Daoy (cell line): ENCODE measurements at regions not wholly inside any gene's neighbourhood (a gene's known extent, or its start where the extent isn't known, plus 50 kb on each side); places are given as distances from the start of the nearest gene placed in this dataset.
"Not testable (repeated sequence)": the region's sequence is repeated elsewhere in the genome, so short reads cannot be mapped to it uniquely, and the experiment has no call there.

Experiments
- DNase-seq: peaks from one replicate; pipeline ENCODE4 v3.0.0-alpha.2; 2015; ENCODE audit warnings: low read depth

- DNase-seq, result not testable (repeated sequence)
Observed at GRCh38 chr9:97248252-97248651, 59.2 kb upstream of the CCDC180 start.

GRCh38 chr9:97243606-97244005 lies 63.9 kb upstream of the CCDC180 start:
- DNase-seq, result peak; percentile 10

DNA sequence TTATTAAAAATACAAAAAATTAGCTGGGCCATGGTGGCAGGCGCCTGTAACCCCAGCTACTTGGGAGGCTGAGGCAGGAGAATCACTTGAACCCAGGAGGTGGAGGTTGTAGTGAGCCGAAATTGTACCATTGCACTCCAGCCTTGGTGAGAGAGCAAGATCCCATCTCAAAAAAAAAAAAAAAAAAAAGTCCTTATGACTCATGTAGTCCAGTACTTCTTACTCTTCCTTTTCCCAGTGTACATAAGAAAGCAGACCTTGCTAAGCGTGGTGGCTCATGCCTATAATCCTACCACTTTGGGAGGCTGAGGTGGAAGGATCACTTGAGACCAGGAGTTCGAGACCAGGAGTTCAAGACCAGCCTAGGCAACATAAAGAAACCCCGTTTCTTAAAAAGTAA lies 66.0 kb upstream of the CCDC180 start:
- DNase-seq, result peak; percentile 34

- peak; percentile 97 for DNase-seq
Observed at GRCh38 chr9:97237951-97238889, 69.2 kb upstream of the CCDC180 start.

- peak; percentile 27 for DNase-seq
Observed at GRCh38 chr9:97237311-97237786, 70.1 kb upstream of the CCDC180 start.

DNA sequence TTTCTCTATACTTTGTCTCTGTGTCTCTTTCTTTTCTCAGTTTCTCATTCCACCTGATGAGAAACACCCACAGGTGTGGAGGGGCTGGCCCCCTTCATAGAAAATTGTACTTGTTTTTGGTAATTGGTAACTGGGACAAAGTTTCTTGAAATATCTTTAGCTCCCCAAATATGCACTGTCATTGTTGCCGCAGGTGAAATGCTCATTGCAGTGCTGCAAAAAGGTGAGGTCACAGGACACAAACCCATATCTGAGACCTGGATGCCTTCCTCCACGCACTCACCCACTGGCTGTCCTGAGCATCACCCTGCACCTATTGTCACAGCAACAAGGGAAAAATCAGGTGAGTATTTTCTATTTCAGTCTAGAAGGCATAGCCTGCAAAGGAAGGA lies 74.5 kb upstream of the CCDC180 start:
- DNase-seq, result not testable (repeated sequence)

- DNase-seq, result not testable (repeated sequence)
Observed at GRCh38 chr9:97232060-97233008, 75.1 kb upstream of the CCDC180 start.

DNA sequence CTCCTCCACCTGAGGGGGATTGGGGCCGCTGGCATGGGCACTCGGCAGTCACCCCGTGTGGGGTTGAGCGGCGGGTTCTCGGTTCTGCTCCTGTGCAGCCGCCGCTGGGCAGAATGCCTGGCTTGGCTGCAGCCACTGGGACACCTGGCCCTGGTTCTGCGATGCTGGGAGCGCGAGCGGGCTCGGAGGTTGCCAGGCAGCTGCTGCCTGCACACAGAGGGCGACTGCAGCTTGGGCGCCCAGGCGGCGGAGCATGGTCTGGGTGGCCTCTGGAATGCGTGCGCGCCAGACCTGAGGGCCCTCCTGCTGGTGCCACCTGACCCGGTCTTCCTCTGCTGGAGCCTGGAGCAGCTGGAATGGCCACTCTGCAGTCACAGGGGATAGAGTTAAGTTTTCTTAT lies 85.1 kb upstream of the CCDC180 start:
- not testable (repeated sequence) for DNase-seq

DNA sequence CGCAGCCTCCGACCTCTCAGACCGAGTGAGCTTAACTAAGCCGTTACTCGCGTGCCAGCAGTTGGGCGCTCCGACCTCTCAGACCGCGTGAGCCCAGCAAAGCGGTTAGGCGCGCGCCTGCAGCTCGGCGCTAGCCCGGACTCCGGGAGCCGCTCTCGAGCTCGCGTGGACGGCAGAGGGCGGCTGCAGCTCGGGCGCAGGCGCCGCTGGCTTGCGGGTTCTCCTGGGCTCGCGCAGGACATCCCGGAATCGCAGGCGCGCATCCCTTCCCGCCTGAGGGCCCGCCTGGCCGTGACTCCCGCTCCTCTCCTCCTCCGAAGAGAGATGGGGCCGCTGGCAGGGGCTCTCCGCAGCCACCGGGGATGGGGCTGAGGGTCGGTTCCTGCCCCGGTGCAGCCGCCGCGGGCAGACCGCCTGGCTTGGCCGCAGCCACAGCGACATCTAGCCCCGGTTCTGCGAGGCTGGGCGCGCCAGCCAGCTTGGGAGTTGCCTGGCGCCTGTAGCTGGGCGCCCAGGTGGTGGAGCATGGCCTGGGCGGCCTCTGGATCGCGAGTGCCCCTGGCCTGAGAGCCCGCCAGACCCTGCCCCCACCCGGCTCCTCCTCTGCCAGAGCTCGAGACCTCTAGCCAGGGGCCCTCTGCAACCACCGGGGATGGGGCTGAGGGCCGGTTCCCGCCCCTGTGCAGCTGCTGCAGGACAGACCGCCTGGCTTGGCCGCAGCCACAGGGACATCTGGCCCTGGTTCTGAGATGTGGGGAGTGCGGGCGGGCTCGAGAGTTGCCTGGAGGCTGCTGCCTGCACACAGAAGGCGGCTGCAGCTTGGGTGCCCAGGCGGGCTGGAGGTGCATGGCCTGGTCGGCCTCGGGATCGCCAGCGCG lies 85.7 kb upstream of the CCDC180 start:
- peak; percentile 78 for DNase-seq

DNA sequence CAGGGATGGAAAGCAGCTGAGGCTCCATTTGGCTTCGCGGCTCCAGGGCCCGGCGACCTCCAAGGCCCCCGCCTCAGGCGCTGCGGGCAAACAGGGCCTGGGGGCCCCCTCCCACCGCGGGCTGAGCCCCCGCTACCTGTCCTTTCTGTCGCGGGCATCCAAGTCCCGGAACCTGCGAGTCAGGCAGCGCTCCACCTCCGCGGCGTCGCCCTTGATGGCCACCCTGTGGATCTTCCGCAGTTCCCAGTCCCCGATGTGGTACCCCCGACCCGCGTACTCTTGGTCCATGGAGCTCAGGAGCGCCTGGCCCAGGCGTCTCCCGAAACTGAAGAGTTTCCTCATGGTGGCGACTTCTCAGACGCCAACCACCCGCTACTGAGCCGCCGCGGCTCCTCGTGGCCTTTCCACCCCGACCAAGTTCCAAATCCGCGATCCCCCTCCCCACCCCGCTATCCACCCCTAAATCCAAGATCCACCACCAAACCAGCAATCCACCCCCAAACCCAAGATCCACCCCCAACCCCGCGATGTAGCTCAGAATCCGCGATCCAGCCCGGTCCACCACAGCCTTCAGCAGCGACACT lies 86.5 kb upstream of the CCDC180 start:
- peak; percentile 12 for DNase-seq

DNA sequence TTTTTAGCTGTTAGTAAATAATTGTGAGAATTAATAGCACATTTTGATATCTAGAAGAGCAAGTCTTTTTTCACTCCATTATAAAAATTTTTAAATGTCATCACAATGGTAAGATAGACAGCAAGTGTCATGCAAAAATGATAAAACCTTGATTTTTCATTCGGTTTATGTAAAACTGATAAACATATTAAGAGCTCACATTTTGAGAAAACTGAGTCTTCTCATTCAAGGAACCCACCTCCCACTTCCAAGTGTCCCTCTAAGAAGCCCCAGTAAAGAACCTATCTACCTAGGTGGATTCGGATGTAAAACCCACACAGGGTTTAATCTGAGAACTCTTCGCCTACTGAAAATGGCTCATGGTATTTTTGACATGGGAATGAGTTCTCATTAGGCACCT lies 87.1 kb upstream of the CCDC180 start:
- DNase-seq, result not testable (repeated sequence)

DNA sequence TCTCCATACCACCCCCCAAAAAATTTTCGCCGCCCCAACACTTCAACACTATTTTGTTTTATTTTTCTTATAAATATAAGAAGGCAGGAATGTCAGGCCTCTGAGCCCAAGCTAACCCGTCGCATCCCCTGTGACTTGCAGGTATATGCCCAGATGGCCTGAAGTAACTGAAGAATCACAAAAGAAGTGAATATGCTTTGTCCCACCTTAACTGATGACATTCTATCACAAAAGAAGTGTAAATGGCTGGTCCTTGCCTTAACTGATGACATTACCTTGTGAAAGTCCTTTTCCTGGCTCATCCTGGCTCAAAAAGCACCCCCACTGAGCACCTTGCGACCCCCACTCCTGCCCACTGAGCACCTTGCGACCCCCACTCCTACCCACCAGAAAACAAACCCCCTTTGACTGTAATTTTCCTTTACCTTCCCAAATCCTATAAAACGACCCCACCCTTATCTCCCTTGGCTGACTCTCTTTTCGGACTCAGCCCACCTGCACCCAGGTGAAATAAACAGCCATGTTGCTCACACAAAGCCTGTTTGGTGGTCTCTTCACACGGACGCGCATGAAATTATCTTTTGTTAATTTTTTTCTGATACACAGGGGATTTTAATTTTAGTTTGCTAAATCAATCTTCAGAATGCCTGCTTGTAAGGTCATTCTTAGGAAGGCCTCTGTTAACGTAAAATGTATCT lies 87.9 kb upstream of the CCDC180 start:
- DNase-seq, result not testable (repeated sequence)

DNA sequence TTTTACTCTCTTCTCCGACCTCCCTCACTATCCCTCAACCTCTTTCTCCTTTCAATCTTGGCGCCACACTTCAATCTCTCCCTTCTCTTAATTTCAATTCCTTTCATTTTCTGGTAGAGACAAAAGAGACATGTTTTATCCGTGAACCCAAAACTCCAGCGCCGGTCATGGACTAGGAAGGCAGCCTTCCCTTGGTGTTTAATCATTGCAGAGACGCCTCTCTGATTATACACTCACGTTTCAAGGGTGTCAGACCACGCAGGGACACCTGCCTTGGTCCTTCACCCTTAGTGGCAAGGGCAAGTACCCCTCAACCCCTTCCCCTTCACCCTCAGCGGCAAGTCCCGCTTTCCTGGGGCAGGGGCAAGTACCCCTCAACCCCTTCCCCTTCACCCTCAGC lies 92.3 kb upstream of the CCDC180 start:
- not testable (repeated sequence) for DNase-seq

- DNase-seq, result not testable (repeated sequence)
Observed at GRCh38 chr9:97214556-97214955, 92.9 kb upstream of the CCDC180 start.

- DNase-seq, result not testable (repeated sequence)
Observed at GRCh38 chr9:97199683-97200082, 107.8 kb upstream of the CCDC180 start.

GRCh38 chr9:97193767-97194166 lies 113.7 kb upstream of the CCDC180 start:
- DNase-seq, result not testable (repeated sequence)

DNA sequence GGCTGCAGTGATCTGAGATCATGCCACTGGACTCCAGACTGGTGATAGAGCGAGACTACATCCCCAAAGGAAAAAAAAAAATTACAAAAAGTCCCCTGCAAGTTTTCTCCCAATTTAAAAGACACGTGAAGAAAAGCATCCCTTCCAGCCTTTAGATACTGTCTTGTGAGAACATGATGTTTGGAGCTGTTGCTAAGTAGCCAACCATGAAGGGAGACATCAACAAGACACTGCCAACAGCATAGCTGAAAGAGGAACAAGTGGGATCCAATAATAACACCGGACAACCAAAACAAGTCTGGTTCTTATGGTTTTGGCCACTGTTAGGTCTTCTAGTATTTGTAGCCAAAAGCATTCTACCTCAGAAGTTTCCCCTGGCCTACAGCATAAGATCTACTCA lies 118.9 kb upstream of the CCDC180 start:
- no peak for DNase-seq

GRCh38 chr9:97187706-97188105 lies 119.8 kb upstream of the CCDC180 start:
- DNase-seq, result not testable (repeated sequence)

DNA sequence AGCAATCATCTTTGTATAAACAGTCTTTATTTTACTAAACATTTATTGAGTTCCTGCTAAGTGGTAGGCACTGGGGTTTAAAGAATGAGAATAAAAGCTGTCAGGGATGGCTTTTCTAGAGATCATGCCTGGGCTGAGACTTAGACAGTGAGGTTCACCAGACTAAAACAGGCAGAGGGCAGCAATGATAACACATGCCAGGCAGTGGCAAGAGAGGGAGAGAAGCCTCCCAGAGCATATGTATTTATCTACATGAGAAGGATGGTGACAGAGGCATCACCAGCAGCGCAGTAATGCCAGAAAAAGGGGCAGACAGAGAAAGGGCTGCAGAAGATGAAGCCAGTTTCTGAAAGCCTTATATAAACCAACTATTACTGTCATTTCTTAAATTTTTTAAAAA lies 121.0 kb upstream of the CCDC180 start:
- DNase-seq, result no peak

DNA sequence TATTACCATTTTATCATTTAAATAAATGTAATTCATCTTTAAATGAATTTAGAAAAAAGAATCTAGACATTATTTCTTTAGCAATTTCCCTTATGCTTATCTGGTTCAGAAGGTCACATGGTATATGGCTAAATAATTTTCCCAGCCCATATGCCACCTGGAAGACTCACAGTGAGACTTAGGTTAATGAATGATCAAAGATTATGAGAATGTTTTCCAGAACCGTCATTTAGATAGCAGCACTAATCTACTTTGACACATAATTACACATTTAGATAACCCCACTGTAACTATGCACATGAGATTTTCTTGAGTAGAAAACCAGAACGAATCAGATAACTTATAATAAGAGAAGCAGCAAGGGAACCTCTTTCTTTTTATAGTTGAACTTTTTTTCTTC lies 124.9 kb upstream of the CCDC180 start:
- not testable (repeated sequence) for DNase-seq
